HG03521 (cell line): ENCODE measurements at regions not wholly inside any gene's neighbourhood (a gene's known extent, or its start where the extent isn't known, plus 50 kb on each side); places are given as distances from the start of the nearest gene placed in this dataset.
"Not testable (repeated sequence)": the region's sequence is repeated elsewhere in the genome, so short reads cannot be mapped to it uniquely, and the experiment has no call there.

Experiments used
- ATAC-seq: cut with Tn5 transposase; IDR thresholded peaks from one replicate; pipeline ENCODE4 v1.9.1; 2021; ENCODE audit warnings: mild to moderate bottlenecking, moderate library complexity; ENCODE audit not compliant: unreplicated experiment

DNA sequence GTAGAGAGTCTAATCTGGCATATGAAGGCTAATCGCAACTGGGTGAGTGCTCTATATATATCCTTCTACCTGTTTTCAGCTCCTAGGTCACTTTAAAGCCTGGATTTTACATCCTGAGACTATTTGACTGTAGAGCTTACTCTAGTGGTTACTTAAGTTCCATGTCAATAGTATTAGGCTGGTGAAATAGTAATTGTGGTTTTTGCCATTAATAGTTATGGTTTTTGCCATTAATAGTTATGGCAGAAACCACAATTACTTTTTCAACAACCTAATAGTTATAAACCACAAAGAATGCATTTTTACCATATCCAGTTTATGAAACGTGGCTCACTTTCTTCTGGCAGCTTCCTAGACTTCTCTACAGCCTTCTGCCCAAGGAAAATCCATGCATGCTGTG lies 263.1 kb upstream of the KIAA1217 start:
- ATAC-seq = no peak

DNA sequence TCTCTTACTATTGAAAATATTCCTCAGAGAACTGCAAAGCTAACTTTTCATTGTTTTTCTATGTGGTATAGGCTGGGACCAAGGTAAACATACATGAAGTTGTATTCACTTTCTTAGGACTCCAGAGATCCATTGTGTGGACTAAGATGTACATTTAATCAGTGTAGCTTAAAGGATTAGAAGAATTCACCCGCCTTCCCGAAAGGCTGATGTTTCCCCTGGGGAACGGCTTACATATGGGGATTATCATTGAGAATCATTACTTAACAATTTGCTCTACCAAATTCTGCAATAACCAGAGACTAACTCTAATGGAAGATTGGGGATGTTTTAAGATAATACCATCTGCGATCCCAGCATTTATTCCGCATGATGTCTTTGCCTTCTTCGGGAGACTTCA lies 257.1 kb upstream of the KIAA1217 start:
- no peak for ATAC-seq

DNA sequence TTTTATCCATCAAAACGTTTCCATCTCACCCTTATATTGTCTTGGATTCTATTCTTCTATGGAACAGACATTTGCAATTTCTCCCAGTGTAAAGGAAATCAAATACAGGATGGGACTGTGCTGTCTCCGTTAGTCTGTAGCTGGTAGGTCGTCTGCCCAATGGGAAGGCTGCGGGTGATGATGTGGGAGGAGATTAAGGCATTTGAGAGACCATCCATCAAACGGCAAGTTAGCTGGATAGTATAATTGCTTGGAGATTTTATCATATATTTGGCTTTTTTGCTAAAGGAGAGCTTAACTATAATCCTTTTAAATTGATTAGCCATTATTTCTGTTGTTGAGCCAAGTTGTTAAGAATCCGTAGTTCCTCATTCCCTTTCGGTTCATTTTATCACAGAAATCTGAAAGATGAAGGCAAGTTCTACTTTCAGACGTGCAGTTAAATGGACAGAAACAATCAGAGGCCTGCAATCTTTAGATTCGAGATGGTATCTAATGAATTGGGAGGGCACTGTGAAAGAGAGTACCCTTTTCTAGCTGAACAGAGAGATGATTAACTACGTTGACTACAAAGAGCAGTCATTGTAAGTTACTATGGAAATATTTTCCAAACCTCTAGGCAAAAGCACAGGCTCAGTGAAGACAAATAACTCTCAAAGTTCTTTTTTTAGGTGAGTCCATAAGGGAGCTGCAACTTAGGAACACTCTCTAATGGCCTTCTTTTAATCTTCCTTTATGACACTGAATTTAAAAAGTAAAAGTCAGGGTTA lies 253.3 kb upstream of the KIAA1217 start:
- no peak for ATAC-seq

- no peak for ATAC-seq
These were observed 243.8 kb upstream of the KIAA1217 start for GRCh38 chr10:23965123-23965522.

DNA sequence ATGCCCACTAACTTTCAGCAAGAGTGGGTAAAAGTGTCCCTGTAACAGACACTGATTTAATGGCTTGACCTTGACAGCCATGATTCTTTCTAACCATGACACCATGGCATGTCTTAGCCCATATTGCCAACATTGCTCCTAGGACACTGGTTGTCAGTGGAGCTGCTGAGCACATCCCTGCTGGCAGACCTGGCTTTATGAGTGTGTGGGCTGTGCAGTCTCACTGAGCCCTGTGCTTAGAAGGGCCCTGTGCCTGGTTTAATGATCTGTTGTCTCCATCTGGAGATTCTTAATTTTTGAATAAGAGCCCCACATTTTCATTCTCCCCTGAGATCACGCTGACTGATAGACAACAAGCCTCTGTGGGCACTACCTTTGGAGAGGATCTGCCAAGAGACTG lies 243.1 kb upstream of the KIAA1217 start:
- no peak for ATAC-seq

DNA sequence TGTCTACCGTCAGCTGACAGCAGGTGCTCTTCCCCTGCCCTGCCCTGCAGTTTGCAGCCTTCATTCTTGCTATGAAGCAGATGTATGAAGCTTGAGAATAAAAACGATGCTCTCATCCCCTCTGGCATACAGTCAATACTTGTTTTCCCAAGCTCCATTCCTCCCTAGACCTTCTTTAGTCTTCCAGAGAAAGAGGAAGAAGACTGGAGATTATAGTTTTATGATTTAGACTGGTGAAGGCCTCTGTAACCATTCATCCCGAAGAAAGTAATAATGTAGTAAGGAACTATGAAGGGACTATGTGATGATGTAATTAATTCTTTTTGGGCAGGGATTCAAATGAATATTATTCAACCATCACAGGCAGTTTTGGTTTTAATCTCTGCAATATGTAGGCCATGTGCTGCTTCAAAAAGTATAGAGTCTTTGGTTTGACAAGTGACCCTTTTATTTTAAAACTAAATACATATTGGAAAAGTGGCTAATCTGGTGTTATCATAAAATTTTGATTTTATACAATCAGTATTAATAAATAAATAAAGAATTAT lies 242.4 kb upstream of the KIAA1217 start:
- ATAC-seq = no peak

DNA sequence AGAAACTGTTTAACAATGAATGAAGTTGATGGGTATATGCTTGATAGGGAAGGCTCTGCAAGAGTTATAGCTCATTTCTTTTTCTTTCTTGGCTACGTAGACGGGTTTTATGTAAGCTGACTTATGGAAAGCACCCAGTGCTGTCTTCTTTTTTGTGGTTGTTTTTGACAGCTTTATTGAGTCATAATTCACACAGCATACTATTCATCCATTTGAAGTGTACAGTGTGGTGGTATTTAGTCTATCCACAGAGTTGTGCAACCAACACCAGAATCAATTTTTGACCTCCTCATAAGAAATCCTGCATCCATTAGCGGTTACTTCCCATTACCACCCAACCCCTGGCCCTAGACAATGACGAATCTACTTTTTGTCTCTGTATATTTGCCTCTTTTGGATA lies 240.6 kb upstream of the KIAA1217 start:
- ATAC-seq = no peak

DNA sequence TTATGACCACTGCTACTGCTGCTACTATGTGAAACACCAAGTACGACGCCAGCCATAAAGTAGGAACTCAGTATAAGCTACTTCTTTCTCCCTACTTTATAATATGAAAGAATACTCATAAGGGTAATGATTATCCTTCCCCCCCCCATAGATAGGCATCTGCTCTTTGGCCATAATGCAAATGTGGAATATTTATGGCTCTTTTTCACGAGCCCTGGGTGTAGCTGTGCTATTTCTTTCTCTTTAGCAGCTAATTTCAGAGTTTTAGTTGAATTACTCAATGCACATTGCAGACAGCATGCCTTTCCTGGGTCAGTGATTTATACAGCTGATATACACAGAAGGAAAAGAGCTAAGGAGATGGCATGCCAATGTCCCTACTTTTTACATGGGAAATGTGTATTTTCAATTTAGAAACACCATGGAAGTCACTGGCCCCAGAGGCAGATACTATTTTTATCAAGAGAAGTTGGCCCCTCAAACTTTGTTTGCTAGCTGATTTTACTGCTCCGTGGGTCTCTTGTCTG lies 234.1 kb upstream of the KIAA1217 start:
- no peak for ATAC-seq

- no peak for ATAC-seq
These were observed 233.5 kb upstream of the KIAA1217 start for GRCh38 chr10:23975431-23975830.

- no peak for ATAC-seq
These were observed 232.7 kb upstream of the KIAA1217 start for GRCh38 chr10:23976275-23976674.

GRCh38 chr10:23978317-23978716 lies 230.6 kb upstream of the KIAA1217 start:
- ATAC-seq = no peak

GRCh38 chr10:23980094-23980493 lies 228.8 kb upstream of the KIAA1217 start:
- ATAC-seq = no peak

DNA sequence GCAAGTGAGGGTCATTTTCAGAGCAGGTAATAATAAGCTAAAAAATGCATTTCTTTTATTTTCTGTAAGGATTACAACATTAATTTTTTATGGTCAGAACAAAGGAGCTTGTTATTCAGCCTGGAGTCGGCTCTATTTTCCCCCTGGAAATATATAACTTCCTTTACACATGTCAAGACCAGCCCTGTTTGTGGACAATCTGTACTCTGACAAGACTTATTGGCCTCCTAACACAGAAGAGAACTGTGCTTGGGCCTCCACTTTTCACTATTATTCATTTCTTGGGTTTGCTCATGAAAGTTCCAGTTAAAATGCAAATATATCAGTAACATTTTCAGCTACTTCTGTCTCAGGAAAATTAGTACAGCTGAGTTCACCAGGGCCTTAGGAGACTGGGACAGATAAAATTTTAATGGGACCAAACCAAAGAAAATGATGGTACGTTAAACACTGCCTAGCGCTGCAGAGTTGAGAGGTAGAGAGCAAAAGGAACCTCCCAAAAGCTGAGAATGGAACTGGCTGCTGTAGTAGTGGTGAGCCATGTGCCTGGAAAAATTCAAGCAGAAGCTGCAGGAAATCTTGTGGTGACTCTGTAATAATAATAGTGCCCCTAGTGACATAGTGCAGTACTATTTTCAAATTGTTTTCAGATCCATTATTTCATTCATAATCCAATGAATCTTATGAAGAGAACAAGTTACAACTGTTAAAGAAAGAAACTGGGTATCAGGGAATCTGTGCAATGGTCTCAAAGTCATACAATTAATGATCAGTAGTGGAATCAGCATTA lies 227.2 kb upstream of the KIAA1217 start:
- no peak for ATAC-seq

GRCh38 chr10:23984405-23984804 lies 224.5 kb upstream of the KIAA1217 start:
- ATAC-seq = not testable (repeated sequence)

DNA sequence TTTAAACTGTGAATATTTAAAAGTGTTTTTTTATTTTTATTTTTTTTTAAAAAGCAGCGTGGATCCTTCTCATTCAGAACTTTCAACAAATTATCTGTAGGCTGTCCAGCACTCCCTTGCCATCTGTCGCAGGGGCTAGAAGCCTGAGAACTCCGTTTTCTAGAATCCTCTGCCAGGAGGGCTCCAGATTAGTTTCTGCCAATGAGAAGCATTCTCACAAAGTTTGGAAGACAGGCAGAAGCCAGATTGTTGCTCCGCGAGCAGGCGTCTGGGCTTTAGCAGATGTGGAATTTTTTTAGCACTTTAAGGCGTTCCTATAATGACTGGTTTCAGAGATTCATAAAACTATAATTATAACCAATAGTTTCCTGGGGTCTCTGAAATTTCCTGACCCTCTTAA lies 220.9 kb upstream of the KIAA1217 start:
- no peak for ATAC-seq

- ATAC-seq = peak; percentile 71
These were observed 214.4 kb upstream of the KIAA1217 start for GRCh38 chr10:23994459-23995046.

- ATAC-seq = no peak
These were observed 209.5 kb upstream of the KIAA1217 start for GRCh38 chr10:23999445-23999844.

- no peak for ATAC-seq
These were observed 208.6 kb upstream of the KIAA1217 start for GRCh38 chr10:24000271-24000813.

DNA sequence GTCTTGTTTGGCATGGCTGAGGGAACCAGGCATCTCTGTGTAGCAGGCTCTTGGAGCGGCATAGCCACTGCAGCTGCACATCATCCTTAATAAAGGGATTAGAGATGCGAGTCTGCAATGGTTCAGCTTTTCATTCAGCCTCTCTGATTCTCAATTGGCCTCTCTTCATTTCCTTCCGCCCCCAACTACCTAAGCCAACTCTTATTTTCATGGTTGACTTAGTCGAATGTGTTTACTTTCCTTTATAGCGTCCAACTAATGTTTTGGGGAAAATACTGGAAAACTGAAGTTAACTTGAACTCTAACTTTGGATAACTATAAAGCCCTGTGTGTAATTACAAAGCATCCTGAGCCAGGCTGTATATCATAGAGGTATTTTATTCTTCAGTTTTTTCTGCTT lies 202.2 kb upstream of the KIAA1217 start:
- no peak for ATAC-seq

GRCh38 chr10:24007359-24007758 lies 201.6 kb upstream of the KIAA1217 start:
- ATAC-seq = no peak
